SU-DHL-6 (cell line): ENCODE measurements at regions not wholly inside any gene's neighbourhood (a gene's known extent, or its start where the extent isn't known, plus 50 kb on each side); places are given as distances from the start of the nearest gene placed in this dataset.

Source experiments
- H2AFZ ChIP-seq: fragments of 200-600 bp; sonication (generic); 2 replicates; pipeline ENCODE4 v1.6.1; 2014; ENCODE audit warnings: low read depth, mild to moderate bottlenecking, moderate library complexity, mixed read lengths, antibody characterized with exemption, low read length; ENCODE audit not compliant: severe bottlenecking
- H3F3A ChIP-seq: fragments of 200-600 bp; shearing (Covaris generic); 2 replicates; pipeline ENCODE4 v1.6.0; 2016; ENCODE audit warnings: antibody characterized with exemption, mild to moderate bottlenecking; ENCODE audit not compliant: insufficient read depth
- H3K27ac ChIP-seq: fragments of 200-600 bp; sonication (generic); 2 replicates; pipeline ENCODE4 v1.5.1; 2016; ENCODE audit warnings: low read depth, mild to moderate bottlenecking, low read length, moderate library complexity, mixed read lengths
- H3K27me3 ChIP-seq: fragments of 200-600 bp; sonication (generic), shearing (Covaris generic); 2 replicates; pipeline ENCODE4 v1.6.0; 2014; ENCODE audit warnings: mild to moderate bottlenecking, low read length
- H3K36me3 ChIP-seq: fragments of 200-600 bp; sonication (generic); 2 replicates; pipeline ENCODE4 v1.6.1; 2014; ENCODE audit warnings: mild to moderate bottlenecking, low read length, mixed read lengths
- H3K4me2 ChIP-seq: fragments of 300-600, 200-600 bp; shearing (Covaris generic), sonication (generic); 2 replicates; pipeline ENCODE4 v1.6.0; 2014; ENCODE audit warnings: low read length, low read depth, mild to moderate bottlenecking; ENCODE audit not compliant: poor library complexity, severe bottlenecking
- H3K4me3 ChIP-seq: fragments of 200-600 bp; sonication (generic); 2 replicates; pipeline ENCODE4 v1.5.1; 2014; ENCODE audit warnings: antibody characterized with exemption, low read length, mild to moderate bottlenecking, mixed read lengths; ENCODE audit not compliant: insufficient read depth, poor library complexity, severe bottlenecking
- H3K79me2 ChIP-seq: fragments of 200-600 bp; sonication (generic); 2 replicates; pipeline ENCODE4 v1.6.1; 2014; ENCODE audit warnings: mild to moderate bottlenecking, low read length, moderate library complexity; ENCODE audit not compliant: insufficient read depth
- H3K9ac ChIP-seq: fragments of 200-600 bp; sonication (generic); 2 replicates; pipeline ENCODE4 v1.7.0; 2014; ENCODE audit warnings: mild to moderate bottlenecking, low read length
- H3K9me2 ChIP-seq: fragments of 200-600 bp; sonication (generic); replicated peaks from 2 replicates; pipeline ENCODE4 v1.6.1; 2014; ENCODE audit warnings: low read length; ENCODE audit not compliant: insufficient read depth
- H3K9me3 ChIP-seq: fragments of 200-600 bp; sonication (generic); 2 replicates; pipeline ENCODE4 v1.6.1; 2014; ENCODE audit warnings: low read length, mixed read lengths; ENCODE audit not compliant: insufficient read depth
- H4K20me1 ChIP-seq: fragments of 200-600 bp; sonication (generic); 2 replicates; pipeline ENCODE4 v1.6.1; 2014; ENCODE audit warnings: low read depth, mild to moderate bottlenecking, antibody characterized with exemption, low read length, moderate library complexity, mixed read lengths
- CTCF ChIP-seq: fragments of 200-600 bp; sonication (generic); IDR thresholded peaks from one replicate; pipeline ENCODE4 v1.5.1; 2017; ENCODE audit warnings: antibody characterized with exemption, mild to moderate bottlenecking, low read length, moderate library complexity; ENCODE audit not compliant: insufficient read depth, poor library complexity, severe bottlenecking
- EZH2phosphoT487 ChIP-seq: fragments of 200-600 bp; sonication (generic), shearing (Covaris generic); conservative IDR thresholded peaks from 2 replicates; pipeline ENCODE4 v1.6.1; 2018; ENCODE audit warnings: mild to moderate bottlenecking, antibody characterized with exemption, low read length, moderate library complexity, mixed read lengths

GRCh38 chrX:134172588-134173259 is 64.3 kb upstream of the CCDC160 start:
- Histone ChIP-seq H3K9me2 (no peaks in the 10 kb centered on the region), H3K79me2 (no peaks in the 10 kb centered on the region), H3K27me3 (no peaks in the 10 kb centered on the region), H3K9ac (no peak overlapping the region), H3K36me3 (no peaks in the 10 kb centered on the region), H4K20me1 (no peaks in the 10 kb centered on the region), H3K9me3 (no peaks in the 10 kb centered on the region), H3K4me3 (no peak overlapping the region), H3F3A (no peaks in the 10 kb centered on the region), H3K27ac (no peak overlapping the region), H3K4me2 (no peak overlapping the region), H2AFZ (no peak overlapping the region)
- no peak for TF ChIP-seq EZH2phosphoT487
- TF ChIP-seq CTCF = no peak

- Histone ChIP-seq H3K79me2 (no peaks in the 10 kb centered on the region), H2AFZ (no peak overlapping the region), H3K9ac (no peak overlapping the region), H3K4me2 (no peak overlapping the region), H3F3A (no peaks in the 10 kb centered on the region), H3K36me3 (no peaks in the 10 kb centered on the region), H4K20me1 (no peaks in the 10 kb centered on the region), H3K9me2 (no peaks in the 10 kb centered on the region), H3K9me3 (no peaks in the 10 kb centered on the region), H3K27me3 (no peaks in the 10 kb centered on the region), H3K4me3 (no peak overlapping the region), H3K27ac (no peak overlapping the region)
- TF ChIP-seq CTCF (no peak), EZH2phosphoT487 (no peak)
Observed at GRCh38 chrX:134173541-134174272, 63.3 kb upstream of the CCDC160 start.

- no peaks in the 10 kb centered on the region for H3F3A ChIP-seq
- no peak overlapping the region for H3K4me2 ChIP-seq
- H3K36me3 ChIP-seq = no peaks in the 10 kb centered on the region
- H3K9ac ChIP-seq = no peak overlapping the region
- H3K79me2 ChIP-seq = no peaks in the 10 kb centered on the region
- no peaks in the 10 kb centered on the region for H4K20me1 ChIP-seq
- H2AFZ ChIP-seq = no peak overlapping the region
- TF ChIP-seq CTCF (no peak), EZH2phosphoT487 (no peak)
- no peak overlapping the region for H3K4me3 ChIP-seq
- no peaks in the 10 kb centered on the region for H3K27me3 ChIP-seq
- no peaks in the 10 kb centered on the region for H3K9me3 ChIP-seq
- no peaks in the 10 kb centered on the region for H3K9me2 ChIP-seq
- no peak overlapping the region for H3K27ac ChIP-seq
Observed at GRCh38 chrX:134174273-134174660, 62.7 kb upstream of the CCDC160 start.
